Ishikawa (cell line): ENCODE measurements at regions not wholly inside any gene's neighbourhood (a gene's known extent, or its start where the extent isn't known, plus 50 kb on each side); places are given as distances from the start of the nearest gene placed in this dataset.

ENCODE experiments used
- TAF1 ChIP-seq: IDR thresholded peaks from 2 replicates; pipeline ENCODE4 v1.6.1; 2012; ENCODE audit warnings: low read depth, mild to moderate bottlenecking
- TEAD4 ChIP-seq: IDR thresholded peaks from 2 replicates; pipeline ENCODE4 v1.6.1; 2012
- TF ChIP-seq, protein P1 (sequence below): IDR thresholded peaks from 2 replicates; pipeline ENCODE4 v1.6.1; 2012
- TF ChIP-seq, protein P2 (sequence below): IDR thresholded peaks from 2 replicates; pipeline ENCODE4 v1.6.1; 2012

DNA sequence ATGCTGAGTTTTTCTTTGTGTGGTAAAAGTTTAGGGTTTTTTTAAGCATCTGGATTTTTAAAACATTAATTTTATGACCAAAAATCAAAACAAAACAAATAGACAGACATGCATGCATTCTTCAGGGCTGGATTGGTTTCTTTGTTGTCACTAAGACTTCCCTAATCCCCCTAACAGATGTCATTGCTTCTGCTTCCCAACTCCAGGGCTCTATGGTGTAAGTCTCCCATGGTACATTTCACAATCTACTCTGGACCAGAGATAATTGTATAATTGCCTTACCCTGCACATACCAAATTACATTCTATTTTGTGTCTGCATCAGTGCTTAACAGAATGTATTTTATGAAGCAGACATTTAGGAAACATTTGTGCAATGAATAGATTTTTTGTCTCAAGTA lies 529.1 kb upstream of the SMIM31 start:
- TF ChIP-seq TAF1 (no peak), TEAD4 (no peak)
- TF ChIP-seq, protein P1, sequence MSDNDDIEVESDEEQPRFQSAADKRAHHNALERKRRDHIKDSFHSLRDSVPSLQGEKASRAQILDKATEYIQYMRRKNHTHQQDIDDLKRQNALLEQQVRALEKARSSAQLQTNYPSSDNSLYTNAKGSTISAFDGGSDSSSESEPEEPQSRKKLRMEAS, result no peak
- TF ChIP-seq, protein P2, sequence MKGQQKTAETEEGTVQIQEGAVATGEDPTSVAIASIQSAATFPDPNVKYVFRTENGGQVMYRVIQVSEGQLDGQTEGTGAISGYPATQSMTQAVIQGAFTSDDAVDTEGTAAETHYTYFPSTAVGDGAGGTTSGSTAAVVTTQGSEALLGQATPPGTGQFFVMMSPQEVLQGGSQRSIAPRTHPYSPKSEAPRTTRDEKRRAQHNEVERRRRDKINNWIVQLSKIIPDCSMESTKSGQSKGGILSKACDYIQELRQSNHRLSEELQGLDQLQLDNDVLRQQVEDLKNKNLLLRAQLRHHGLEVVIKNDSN, result no peak
